ENCODE measurements at regions not wholly inside any gene's neighbourhood (a gene's known extent, or its start where the extent isn't known, plus 50 kb on each side); places are given as distances from the start of the nearest gene placed in this dataset.

GRCh38 chr10:29751240-29751639 is 116.5 kb upstream of the SVIL start:
- peaks cover 6% of the 10 kb centered on the region for H3K27me3 ChIP-seq (ENCODE audit: insufficient read depth, low read length)
- no peaks in the 10 kb centered on the region for H3K36me3 ChIP-seq (ENCODE audit: insufficient read depth, low read length)
- no peaks in the 10 kb centered on the region for H3K9me3 ChIP-seq (ENCODE audit: low read length)
- no peak overlapping the region for H3K4me3 ChIP-seq (ENCODE audit: low read length)
- H3K4me1 ChIP-seq (ENCODE audit: insufficient read depth, low read length), result no peaks in the 10 kb centered on the region
- H2AFZ ChIP-seq (ENCODE audit: low read depth, low read length), result no peak overlapping the region

GRCh38 chr10:29749150-29749549 is 114.4 kb upstream of the SVIL start:
- Histone ChIP-seq H3K4me1 (ENCODE audit: insufficient read depth, low read length) (no peaks in the 10 kb centered on the region), H3K9me3 (ENCODE audit: low read length) (no peaks in the 10 kb centered on the region), H3K36me3 (ENCODE audit: insufficient read depth, low read length) (no peaks in the 10 kb centered on the region), H3K4me3 (ENCODE audit: low read length) (no peak overlapping the region), H2AFZ (ENCODE audit: low read depth, low read length) (no peak overlapping the region), H3K27me3 (ENCODE audit: insufficient read depth, low read length) (peaks cover 6% of the 10 kb centered on the region)

- Histone ChIP-seq H3K27me3 (ENCODE audit: insufficient read depth, low read length) (peaks cover 6% of the 10 kb centered on the region), H2AFZ (ENCODE audit: low read depth, low read length) (no peak overlapping the region), H3K4me3 (ENCODE audit: low read length) (no peak overlapping the region), H3K36me3 (ENCODE audit: insufficient read depth, low read length) (no peaks in the 10 kb centered on the region), H3K4me1 (ENCODE audit: insufficient read depth, low read length) (no peaks in the 10 kb centered on the region), H3K9me3 (ENCODE audit: low read length) (no peaks in the 10 kb centered on the region)
These were observed 113.4 kb upstream of the SVIL start for GRCh38 chr10:29748109-29748650.

GRCh38 chr10:29746080-29746797 is 111.5 kb upstream of the SVIL start:
- H3K27me3 ChIP-seq (ENCODE audit: insufficient read depth, low read length), result peaks cover 6% of the 10 kb centered on the region
- H3K4me1 ChIP-seq (ENCODE audit: insufficient read depth, low read length), result no peaks in the 10 kb centered on the region
- no peaks in the 10 kb centered on the region for H3K9me3 ChIP-seq (ENCODE audit: low read length)
- H3K4me3 ChIP-seq (ENCODE audit: low read length), result no peak overlapping the region
- no peaks in the 10 kb centered on the region for H3K36me3 ChIP-seq (ENCODE audit: insufficient read depth, low read length)
- H2AFZ ChIP-seq (ENCODE audit: low read depth, low read length), result no peak overlapping the region

GRCh38 chr10:29740981-29741545 is 106.3 kb upstream of the SVIL start:
- Histone ChIP-seq H3K36me3 (ENCODE audit: insufficient read depth, low read length) (no peaks in the 10 kb centered on the region), H3K27me3 (ENCODE audit: insufficient read depth, low read length) (peaks cover 6% of the 10 kb centered on the region), H3K4me3 (ENCODE audit: low read length) (no peak overlapping the region), H3K4me1 (ENCODE audit: insufficient read depth, low read length) (peaks cover 6% of the 10 kb centered on the region), H2AFZ (ENCODE audit: low read depth, low read length) (no peak overlapping the region), H3K9me3 (ENCODE audit: low read length) (no peaks in the 10 kb centered on the region)

- Histone ChIP-seq H3K36me3 (ENCODE audit: insufficient read depth, low read length) (no peaks in the 10 kb centered on the region), H2AFZ (ENCODE audit: low read depth, low read length) (no peak overlapping the region), H3K4me3 (ENCODE audit: low read length) (no peak overlapping the region), H3K9me3 (ENCODE audit: low read length) (no peaks in the 10 kb centered on the region), H3K4me1 (ENCODE audit: insufficient read depth, low read length) (peaks cover 19% of the 10 kb centered on the region), H3K27me3 (ENCODE audit: insufficient read depth, low read length) (peaks cover 6% of the 10 kb centered on the region)
These were observed 103.6 kb upstream of the SVIL start for GRCh38 chr10:29738341-29738740.

GRCh38 chr10:29737074-29737593 is 102.4 kb upstream of the SVIL start:
- Histone ChIP-seq H3K9me3 (ENCODE audit: low read length) (no peaks in the 10 kb centered on the region), H2AFZ (ENCODE audit: low read depth, low read length) (peak overlapping the region; percentile 97), H3K27me3 (ENCODE audit: insufficient read depth, low read length) (peaks cover 6% of the 10 kb centered on the region), H3K36me3 (ENCODE audit: insufficient read depth, low read length) (no peaks in the 10 kb centered on the region), H3K4me1 (ENCODE audit: insufficient read depth, low read length) (peaks cover 23% of the 10 kb centered on the region), H3K4me3 (ENCODE audit: low read length) (peak overlapping the region; percentile 89)

- peaks cover 6% of the 10 kb centered on the region for H3K27me3 ChIP-seq (ENCODE audit: insufficient read depth, low read length)
- peak overlapping the region; percentile 89 for H3K4me3 ChIP-seq (ENCODE audit: low read length)
- H2AFZ ChIP-seq (ENCODE audit: low read depth, low read length), result peak overlapping the region; percentile 97
- no peaks in the 10 kb centered on the region for H3K9me3 ChIP-seq (ENCODE audit: low read length)
- peaks cover 29% of the 10 kb centered on the region for H3K4me1 ChIP-seq (ENCODE audit: insufficient read depth, low read length)
- no peaks in the 10 kb centered on the region for H3K36me3 ChIP-seq (ENCODE audit: insufficient read depth, low read length)
These were observed 101.7 kb upstream of the SVIL start for GRCh38 chr10:29736366-29737073.

- H3K4me3 ChIP-seq (ENCODE audit: low read length), result peak overlapping the region; percentile 89
- H3K27me3 ChIP-seq (ENCODE audit: insufficient read depth, low read length), result peaks cover 6% of the 10 kb centered on the region
- H3K36me3 ChIP-seq (ENCODE audit: insufficient read depth, low read length), result no peaks in the 10 kb centered on the region
- H2AFZ ChIP-seq (ENCODE audit: low read depth, low read length), result peak overlapping the region; percentile 97
- H3K4me1 ChIP-seq (ENCODE audit: insufficient read depth, low read length), result peaks cover 36% of the 10 kb centered on the region
- no peaks in the 10 kb centered on the region for H3K9me3 ChIP-seq (ENCODE audit: low read length)
These were observed 101.0 kb upstream of the SVIL start for GRCh38 chr10:29735628-29736365.

GRCh38 chr10:29734962-29735627 is 100.3 kb upstream of the SVIL start:
- H3K9me3 ChIP-seq (ENCODE audit: low read length), result no peaks in the 10 kb centered on the region
- peak overlapping the region; percentile 97 for H2AFZ ChIP-seq (ENCODE audit: low read depth, low read length)
- no peaks in the 10 kb centered on the region for H3K36me3 ChIP-seq (ENCODE audit: insufficient read depth, low read length)
- H3K4me3 ChIP-seq (ENCODE audit: low read length), result peak overlapping the region; percentile 89
- H3K4me1 ChIP-seq (ENCODE audit: insufficient read depth, low read length), result peaks cover 38% of the 10 kb centered on the region
- peaks cover 6% of the 10 kb centered on the region for H3K27me3 ChIP-seq (ENCODE audit: insufficient read depth, low read length)

- Histone ChIP-seq H2AFZ (ENCODE audit: low read depth, low read length) (peak overlapping the region; percentile 97), H3K27me3 (ENCODE audit: insufficient read depth, low read length) (peaks cover 3% of the 10 kb centered on the region), H3K36me3 (ENCODE audit: insufficient read depth, low read length) (no peaks in the 10 kb centered on the region), H3K4me3 (ENCODE audit: low read length) (peak overlapping the region; percentile 89), H3K4me1 (ENCODE audit: insufficient read depth, low read length) (peaks cover 38% of the 10 kb centered on the region), H3K9me3 (ENCODE audit: low read length) (no peaks in the 10 kb centered on the region)
These were observed 99.8 kb upstream of the SVIL start for GRCh38 chr10:29734640-29734961.

- Histone ChIP-seq H2AFZ (ENCODE audit: low read depth, low read length) (no peak overlapping the region), H3K4me3 (ENCODE audit: low read length) (no peak overlapping the region), H3K4me1 (ENCODE audit: insufficient read depth, low read length) (peaks cover 48% of the 10 kb centered on the region), H3K9me3 (ENCODE audit: low read length) (no peaks in the 10 kb centered on the region), H3K27me3 (ENCODE audit: insufficient read depth, low read length) (no peaks in the 10 kb centered on the region), H3K36me3 (ENCODE audit: insufficient read depth, low read length) (no peaks in the 10 kb centered on the region)
These were observed 98.6 kb upstream of the SVIL start for GRCh38 chr10:29733323-29733722.

Data from neuron (in vitro differentiated cells).